Stimulated activated CD4-positive, alpha-beta T cell treated with anti-CD3 and anti-CD28 coated beads, TNF-alpha, amount 100 ng/mL, for 48 hours (primary cell): ENCODE measurements at regions not wholly inside any gene's neighbourhood (a gene's known extent, or its start where the extent isn't known, plus 50 kb on each side); places are given as distances from the start of the nearest gene placed in this dataset.

Experiments used
- DNase-seq, 3 donors: peaks; one replicate each; pipeline ENCODE4 v3.0.0-alpha.2; 2020; ENCODE audit warnings: low read depth in 3 of 3

DNA sequence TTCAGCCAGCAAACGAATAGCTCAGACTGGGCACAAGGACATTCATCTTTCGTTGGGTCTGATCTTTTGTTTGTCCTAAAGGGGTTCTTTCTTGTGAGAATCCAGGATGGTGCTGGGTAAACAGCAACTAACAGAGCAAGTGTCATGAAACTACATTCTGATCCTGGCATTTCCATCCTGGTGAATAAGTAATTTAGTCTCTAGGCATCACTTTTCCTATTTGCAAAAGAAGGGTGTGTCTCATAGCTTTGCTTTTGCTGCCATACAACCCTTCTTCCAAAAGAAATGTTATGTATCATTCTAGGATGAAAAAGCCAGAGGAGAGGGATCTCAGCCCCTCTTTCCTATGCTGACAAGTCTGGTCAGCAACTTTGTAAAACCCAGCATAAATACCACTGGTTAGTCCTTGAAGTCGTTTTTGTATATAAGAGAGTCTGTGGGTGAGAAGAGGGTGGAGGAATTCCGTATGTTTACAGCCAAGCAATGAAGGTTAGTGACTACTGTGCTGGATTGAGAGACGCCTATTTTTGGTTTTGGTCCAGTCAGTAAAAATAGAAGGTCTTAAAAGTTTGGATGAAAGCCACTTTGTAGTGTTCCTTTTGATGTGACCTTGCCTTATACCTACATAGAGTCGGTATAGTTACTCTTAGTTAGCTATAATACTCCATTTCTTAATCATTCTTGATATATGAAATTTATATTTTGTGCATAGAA lies 88.4 kb upstream of the SLC25A13 start:
- no peak for DNase-seq

- no peak for DNase-seq
Measured at GRCh38 chr7:96408881-96409280, 87.0 kb upstream of the SLC25A13 start.

GRCh38 chr7:96407427-96407826 lies 85.5 kb upstream of the SLC25A13 start:
- no peak for DNase-seq

- DNase-seq, result no peak
Measured at GRCh38 chr7:96402913-96403312, 81.0 kb upstream of the SLC25A13 start.

- DNase-seq, result no peak
Measured at GRCh38 chr7:96401200-96401599, 79.3 kb upstream of the SLC25A13 start.

DNA sequence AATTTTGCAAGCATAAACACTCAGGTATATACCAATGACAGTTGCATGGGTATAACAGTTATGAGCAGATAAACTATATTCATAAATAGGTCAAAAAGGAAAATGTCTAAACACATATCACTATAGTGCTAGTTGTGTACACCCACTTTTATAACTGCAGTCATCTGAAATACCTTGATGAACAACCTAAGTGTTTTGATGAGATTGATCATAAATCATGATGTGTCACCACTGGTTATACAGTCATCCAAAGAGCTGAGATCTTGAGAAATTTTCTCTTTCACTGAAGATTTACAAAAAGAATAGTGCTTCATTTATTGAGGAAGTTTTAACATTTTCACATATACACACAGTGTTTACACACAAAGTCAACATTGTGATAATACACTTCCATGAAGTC lies 78.6 kb upstream of the SLC25A13 start:
- no peak for DNase-seq

DNA sequence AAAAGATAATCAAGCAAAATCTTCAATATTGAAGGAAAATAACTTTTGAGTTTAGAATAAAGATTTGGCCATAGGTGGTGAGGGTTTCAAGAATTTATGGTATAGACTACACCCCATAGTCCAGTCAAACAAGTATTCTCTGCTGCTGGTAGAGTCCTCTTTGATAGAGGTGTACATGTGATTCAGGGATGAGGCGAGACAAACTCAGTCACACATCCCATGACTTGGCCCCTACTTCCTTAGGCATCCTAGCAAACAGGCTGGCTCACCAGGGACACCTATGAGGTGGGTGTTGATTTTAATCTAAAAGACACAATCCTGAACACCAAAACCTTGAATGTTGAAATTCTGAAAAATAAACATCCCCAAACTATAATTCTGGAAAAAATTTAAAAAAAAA lies 78.1 kb upstream of the SLC25A13 start:
- no peak for DNase-seq

DNA sequence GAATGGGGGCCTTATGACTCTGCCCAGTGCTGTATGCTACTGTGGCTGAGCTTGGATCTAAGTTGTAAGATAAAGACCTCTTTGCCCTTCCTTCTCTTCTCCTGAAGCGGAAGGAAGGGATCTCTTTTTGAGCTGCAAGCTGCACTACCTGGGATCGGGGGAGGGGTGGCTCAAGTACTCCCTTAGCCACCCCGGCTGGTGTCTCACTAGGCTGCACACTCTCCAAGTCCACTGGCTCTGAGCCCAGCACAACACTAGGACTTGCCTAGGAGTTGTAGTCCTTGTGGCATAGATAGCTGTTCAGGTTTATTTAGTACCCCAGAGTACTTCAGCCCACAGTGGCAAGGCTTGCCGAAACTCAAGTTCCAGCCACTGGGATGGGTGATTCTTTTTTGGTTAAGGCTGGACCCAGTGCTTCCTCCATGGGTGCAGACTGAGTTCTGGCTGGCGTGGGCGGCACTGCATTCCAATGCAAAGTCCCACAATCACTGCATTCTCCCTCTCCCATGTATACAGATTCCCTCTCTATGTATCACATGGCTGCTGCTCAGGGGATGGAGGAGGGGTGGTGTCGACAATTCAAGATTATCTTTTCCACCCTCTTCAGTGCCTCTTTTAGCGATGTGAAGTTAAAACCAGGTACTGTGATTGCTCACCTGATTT lies 76.2 kb upstream of the SLC25A13 start:
- DNase-seq, result no peak

- no peak for DNase-seq
Measured at GRCh38 chr7:96388620-96389383, 66.9 kb upstream of the SLC25A13 start.

DNA sequence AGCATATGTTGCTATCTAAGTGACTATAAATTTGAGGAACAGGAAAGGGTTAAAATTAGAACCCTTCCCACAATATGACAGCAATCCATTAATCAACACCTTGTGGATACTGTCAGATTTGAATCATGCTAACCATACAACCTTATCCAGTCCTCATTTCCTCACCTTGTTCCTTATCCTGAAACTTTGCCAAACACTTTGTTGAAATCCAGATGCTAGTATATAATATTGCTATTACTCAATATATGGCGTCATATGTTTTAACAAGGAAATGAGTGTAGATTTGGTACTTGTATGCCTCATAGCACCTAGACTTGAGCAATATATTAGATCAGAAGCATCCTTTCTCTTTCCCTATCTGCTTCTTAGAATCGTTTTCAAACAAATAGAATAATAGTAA lies 66.3 kb upstream of the SLC25A13 start:
- DNase-seq, result no peak

GRCh38 chr7:96380111-96380512 lies 58.2 kb upstream of the SLC25A13 start:
- no peak for DNase-seq

- DNase-seq, result no peak
Measured at GRCh38 chr7:96377399-96377798, 55.5 kb upstream of the SLC25A13 start.
